Hindlimb muscle (tissue), 1 donor: ENCODE measurements at regions not wholly inside any gene's neighbourhood (a gene's known extent, or its start where the extent isn't known, plus 50 kb on each side); places are given as distances from the start of the nearest gene placed in this dataset.

Experiments
- DNase-seq: peaks from one replicate; pipeline ENCODE4 v3.0.0-alpha.2; 2013

DNA sequence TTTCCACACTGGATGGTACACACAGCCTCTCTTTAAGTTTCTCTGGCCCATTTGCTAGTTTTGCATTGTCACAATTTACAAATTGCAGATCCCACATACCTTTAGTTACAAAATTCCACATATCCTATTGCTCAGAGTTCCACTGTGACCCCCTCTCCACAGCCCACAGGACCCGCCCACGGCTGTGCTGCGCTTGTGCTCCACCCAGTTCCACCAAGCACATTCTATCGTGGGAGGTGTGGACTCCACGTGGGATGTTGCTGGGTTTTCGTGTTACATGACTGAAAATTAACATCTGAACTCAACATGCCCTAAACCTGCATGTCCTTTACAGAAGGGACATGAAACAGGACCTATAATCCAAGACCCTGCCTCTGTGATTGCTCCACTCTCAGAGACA lies 423.0 kb downstream of the IRS2 start:
- no peak for DNase-seq

DNA sequence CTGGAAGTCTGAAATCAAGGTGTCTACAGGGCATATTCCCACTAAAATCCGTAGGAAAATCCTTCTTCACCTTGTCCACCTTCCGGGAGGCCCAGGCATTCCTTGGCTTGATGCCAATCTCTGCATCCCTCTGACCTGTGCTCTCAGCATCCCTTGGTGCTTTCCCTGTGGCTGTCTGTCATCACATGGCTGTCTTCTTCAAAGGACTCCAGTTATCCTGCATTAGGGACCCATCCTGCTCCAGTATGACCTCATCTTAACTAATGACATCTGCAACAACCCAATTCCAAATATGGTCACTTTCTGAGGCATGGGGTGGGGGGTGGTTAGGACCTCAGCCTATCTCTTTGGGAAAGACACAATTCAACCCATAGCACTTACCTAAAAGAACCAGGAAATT lies 423.8 kb downstream of the IRS2 start:
- no peak for DNase-seq

DNA sequence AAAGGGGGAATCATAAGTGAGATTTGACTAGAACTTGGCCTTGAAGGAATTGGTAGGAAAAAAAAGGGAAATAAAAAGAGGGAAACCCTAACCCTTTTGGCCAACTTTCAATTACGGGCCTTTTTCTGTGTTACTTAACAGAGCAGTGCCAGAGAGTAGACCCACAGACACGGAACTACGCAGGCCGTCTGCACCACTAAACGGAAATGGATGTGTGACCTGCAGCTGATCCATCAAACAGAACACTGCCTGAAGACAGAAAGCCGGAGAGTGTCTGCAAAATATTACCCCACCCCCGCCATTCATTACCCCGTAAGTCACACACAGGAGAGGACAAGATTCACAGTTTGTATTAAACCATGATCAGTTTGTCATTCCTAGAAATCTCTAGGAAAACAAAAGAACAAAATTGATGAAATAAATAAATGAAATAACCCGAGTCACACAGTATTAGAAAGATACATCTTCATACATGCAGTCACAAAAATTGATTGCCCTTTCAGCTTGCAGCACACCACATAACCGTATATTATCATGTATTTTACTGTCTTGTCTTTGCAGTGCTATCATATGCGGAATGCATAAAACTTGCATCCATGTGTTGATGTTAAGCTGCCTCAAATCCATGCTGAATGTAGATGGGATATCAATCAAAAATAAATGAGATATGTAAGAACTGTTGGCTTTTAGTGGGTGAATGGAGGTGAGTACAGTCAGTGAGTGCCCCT lies 424.7 kb downstream of the IRS2 start:
- DNase-seq: no peak

DNA sequence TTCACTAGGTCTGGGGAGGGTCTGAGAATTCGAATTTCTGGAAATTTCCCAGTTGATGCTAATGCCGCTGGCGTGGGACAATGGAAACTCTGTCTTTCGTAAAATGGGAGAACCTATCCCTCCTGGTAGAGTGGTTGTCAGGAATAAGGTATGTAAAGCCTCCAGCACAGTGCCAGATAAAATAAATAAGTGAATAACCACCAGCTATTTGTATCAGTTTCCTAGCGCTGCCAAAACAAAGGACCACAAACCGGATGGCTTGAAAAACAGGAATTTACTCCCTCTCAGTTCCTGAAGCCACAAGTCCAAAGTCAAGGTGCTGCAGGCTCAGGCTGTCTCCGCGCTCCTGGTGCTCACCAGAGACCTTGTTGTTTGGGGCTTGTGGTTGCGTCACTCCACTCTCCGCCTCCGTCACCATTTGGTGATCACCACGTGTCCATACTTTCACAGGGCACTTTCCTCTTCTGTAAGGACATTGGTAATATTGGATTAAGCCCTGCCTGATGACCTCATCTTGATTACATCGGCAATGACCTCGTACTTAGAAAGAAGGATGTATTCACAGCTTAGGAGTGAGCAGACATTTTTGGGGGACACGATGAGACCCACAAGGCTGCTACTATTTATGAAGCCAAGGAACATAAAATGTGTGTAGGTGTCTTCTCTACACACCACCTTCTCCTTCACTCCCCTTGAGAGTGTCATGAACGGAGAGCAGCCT lies 428.5 kb downstream of the IRS2 start:
- no peak for DNase-seq

DNA sequence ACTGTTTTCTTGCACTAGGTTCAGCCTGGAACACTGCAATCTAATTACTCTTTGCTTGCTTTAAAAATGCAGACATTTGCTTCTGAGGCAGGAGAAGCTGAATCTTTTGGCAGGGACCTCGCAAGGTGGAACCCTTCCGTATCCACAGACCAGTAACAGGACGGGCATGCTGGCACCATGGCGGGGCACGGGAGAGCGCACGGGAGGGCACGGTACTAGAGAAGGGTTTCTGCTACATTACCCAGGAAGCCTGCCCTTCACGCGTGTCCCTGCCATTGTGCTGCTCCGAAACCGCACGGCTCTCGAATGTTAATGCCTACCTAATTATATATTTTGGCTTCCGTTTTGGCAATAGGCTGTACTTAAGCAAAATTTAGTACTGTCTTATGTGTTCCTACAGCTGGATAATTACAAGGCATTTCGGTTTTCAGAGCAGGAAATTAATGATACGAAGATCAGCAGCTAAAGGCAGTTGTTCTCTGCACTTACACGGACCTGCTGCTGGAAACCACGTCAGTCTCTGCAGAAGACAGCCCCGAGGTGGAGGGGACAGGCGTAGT lies 430.4 kb downstream of the IRS2 start:
- DNase-seq: no peak

DNA sequence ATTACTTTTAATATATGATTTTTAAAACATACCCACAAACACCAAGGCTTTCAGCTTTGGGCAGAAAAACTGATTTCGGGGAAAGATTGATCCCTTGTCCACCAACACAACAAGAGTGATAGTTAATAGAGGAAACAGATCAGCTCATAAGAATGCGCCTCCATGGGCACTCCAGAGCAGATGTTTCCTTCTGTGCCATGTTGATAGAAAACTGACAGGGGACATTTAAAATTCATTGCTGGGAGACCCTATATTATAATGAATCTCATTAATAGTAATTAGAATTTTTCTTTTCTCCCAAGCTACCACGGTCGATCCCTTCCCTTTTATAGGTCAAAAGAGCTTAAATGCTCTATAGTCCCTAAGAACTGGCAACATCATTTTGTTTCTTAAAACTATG lies 431.2 kb downstream of the IRS2 start:
- DNase-seq: no peak

DNA sequence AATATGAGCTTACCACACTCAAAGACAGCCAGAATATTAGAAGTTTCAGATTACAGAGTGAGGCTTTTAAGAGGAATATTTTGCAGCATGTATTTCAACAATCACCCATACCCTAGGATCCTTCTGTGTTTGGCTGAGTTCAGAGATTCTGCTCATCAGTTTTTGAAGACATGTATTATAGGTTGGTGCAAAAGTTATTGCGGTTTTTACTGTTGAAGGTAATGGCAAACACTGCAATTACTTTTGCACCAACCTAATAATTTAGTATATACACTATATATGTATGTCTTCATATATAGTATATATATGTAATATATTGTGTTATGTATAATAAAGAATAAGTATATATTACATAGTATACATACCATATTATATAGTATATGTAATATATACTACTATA lies 435.1 kb downstream of the IRS2 start:
- no peak for DNase-seq

DNA sequence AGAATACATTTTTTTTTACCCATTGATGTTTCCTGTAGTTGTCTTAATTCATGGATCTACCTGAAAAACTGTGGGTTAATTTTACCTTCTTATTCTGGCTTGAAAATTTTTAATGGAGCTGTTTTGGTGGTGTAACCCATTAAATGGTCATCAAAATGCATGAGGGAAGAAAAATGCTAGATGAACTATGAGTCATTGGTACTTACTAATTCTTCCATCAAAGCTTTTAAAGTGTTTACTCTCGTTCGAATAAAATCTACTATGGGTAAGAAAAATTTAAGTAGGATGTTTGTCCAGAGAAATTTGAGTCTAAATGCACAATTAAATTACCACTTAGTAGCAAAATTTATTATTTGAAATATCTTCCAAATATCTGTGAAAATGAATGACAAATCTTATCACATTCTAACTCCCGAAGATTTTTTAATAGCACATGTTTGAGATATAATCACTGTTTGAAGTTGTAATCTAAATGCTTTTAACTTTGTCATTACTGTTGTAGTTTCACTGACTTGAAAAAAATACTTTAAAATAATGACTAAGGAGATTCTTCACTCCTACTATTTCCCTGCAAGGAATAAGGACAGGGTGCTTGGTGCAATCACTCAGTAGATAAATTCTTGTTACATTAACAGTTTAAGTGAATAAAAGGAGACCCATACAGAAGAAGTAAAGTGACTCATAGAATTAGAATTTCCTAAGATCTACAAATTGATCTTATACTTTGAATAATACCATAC lies 437.7 kb downstream of the IRS2 start:
- no peak for DNase-seq

DNA sequence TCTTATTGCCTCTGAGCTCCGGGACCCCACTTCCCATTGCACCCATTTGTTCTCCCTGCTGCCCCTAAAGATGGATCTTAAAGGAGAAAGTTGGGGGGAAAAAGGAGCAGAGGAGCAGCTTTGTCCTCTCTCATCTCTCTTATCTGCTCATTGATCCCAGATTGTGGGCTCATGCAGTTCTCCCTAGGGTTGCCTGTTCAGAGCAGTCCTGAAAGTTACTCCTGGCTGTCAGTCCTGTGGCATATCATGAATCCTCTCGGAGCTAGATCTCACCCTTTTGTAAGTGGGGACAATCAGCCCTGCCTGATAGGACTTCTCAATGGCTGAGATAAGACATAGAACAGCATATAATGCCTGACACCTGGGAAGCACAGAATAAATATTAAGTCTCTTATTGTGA lies 440.3 kb downstream of the IRS2 start:
- no peak for DNase-seq

DNA sequence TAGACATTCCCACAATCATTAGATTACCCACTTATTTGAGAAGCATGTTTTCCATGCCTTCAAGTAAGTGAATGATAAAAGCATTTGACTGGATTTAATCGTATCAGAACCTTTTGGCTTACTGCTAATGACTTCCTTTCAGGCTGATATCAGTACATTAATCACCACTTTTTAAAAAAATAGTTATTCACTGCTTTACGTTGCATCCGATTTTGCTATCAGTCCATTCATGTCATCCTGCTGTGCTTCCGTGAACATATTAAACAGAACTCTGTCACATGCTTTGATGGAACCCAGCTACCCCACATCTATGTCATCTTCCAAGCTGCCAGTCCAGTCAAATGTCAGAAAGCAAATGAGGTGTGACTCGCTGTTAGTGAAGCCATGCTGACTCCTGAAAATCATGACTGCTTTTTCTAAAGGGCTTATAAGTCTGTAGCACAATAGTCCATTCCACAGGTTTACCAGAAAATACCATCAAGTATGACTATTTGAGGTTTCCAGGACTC lies 440.9 kb downstream of the IRS2 start:
- DNase-seq: no peak

DNA sequence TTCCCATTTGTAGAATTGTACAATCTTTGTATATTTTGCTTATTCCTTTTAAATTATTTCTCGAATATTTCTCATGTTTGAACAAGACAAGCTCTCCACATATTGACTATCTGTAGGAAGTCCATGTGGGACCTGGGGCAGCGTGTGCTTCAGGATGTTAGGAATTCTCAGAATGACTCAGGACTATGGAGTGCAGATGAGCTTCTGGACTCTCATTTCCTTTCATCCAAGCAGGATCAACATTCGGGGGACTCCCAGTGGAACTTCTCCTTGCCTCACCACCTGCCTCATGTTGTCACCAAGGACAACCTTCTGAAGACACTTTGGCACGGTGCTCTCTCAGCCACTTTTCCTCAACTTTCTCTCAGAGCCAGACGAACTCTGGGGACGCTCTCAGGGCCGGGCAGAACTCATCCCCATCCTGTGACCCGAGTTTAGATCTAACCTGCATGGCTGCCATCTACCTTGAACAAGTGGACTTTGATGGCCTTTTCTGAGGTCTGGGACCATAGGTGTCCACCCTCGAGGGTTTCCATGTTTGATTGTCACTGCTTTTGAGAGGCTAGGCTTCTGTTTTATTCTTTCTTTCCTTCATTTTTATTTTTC lies 441.7 kb downstream of the IRS2 start:
- no peak for DNase-seq

DNA sequence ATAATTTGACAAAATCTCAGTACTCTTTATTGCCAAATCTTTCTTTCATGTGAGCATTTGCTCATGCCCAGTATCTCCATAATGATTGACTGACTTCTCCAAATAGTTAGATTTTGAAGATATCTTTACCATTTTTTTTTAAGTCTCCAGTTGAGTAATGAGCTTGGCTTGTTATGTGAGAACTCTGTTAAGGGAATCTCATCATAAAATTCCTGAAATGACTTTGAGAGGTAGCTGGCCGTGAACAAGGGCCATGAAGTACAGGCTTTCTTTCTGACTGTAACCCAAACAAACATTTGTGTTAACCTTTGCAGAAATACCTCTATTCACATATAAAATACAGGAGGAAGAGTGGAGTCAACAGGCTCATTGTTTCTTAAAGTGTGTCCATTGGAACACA lies 449.7 kb downstream of the IRS2 start:
- no peak for DNase-seq

DNA sequence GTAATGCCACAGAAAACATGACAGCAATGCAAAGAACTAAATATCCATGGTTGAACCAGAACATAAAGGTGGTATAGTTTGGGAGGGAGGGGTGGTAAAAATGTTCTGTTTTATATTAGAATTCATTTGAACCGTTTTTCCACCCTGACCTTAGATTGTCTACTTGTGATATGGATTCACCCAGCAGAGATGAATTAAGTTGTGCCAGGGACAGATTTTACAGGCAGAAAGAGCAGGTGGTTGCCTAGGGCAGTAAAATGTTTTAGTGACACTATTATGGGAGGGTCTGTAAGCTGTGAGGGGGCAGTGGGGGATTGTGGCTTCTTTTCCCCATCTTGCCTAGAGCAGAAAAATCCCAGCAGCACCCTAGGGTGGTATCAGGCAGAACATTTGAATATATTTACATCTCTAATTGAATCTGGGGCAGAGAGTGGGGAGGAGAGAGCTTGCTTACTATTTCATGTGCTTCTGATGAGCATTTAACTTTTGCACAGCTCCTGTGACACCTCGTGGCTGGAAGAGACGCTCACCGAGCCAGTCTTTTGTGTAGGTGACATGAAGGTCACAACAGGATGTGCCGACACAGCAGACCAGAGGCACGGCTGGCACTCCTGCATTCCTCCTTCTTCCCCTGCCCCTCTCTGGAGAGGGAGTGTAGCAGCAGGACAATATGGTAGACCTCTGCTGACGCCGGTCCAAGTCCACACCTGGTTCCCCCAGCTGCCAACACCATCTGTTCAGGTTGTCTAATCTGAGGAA lies 452.3 kb downstream of the IRS2 start:
- no peak for DNase-seq

DNA sequence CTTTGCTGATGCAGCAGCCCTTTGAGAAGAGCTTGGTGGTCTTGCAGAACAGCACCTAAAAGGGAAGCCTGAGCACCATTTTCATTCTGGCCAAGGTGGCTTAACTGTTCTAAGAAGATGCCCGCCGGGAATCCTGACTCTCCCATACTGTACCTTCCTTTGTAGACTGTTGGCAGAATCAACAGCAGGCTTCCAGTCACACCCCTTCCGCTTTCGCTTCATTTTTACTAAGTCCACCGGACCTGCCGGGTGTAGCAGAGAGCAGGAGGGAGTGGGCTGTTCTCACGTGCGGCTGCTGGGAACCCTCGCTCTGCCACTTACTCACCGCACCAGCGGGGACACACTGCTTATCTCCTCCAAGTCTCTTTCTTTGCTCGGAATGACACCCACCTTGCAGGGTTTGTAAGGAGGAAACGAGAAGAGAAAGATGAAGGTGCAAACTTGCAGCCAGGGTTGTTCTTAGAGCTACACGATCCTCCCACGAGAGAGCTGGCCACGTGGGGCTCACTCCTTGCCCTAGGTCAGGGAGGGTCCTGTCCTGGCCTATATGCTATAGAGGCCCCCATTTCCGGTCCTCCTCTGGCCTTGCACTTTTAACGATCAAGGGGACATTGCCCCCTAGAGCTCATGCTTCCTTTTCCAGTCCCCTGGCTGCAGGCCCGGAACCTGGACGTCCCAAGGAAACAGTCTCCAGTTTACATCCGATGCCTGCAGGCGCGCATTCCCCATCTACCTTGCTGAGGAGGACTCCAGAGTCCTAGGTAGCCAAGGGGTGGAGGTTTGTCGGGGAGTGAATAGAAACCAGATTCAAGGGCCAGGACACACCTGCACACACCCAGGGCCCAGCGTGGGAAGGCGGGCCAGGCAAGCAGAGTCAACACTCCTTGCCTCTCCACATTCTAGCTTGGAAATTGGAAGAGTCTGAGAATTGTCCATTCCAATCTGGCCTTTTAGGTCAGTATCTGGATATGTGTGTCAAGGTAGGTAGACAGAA lies 453.6 kb downstream of the IRS2 start:
- no peak for DNase-seq

DNA sequence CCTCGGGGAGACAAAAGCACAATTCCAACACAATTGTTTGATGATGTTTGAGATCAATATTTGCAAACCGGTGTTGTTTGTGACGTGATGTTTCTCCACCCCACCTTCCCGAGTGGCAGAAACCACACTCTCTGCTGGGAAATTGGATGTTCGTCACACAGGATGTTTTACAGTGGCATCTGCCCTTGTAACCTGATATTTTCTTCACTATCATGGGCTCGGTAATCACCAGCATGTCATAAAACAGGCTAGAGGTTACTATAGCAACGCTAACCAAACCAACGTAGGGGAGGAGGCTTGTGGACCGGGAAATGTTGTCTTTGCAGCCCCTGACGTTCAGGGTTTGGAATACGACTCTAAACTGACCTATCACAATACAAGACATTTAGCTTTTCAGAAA lies 454.5 kb downstream of the IRS2 start:
- DNase-seq: no peak

DNA sequence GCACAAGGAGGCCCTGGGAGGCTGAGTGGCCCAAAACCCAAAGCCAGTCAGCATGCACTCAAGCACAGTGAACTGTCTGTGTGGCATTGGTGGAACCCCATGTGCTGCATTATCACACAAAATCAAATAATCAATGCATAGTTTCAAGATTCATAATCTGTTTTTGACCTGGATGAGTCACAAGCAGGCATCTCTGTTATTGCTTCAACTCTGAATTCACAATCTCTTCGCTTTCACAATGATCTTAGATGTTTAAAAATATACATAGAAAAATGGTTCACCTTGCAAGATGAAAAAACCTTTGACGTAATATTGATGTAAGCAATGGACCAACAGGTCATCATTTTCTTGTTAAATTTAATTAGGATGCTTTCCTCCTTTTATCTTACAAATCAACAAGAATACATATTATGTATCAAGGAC lies 455.4 kb downstream of the IRS2 start:
- DNase-seq: no peak

DNA sequence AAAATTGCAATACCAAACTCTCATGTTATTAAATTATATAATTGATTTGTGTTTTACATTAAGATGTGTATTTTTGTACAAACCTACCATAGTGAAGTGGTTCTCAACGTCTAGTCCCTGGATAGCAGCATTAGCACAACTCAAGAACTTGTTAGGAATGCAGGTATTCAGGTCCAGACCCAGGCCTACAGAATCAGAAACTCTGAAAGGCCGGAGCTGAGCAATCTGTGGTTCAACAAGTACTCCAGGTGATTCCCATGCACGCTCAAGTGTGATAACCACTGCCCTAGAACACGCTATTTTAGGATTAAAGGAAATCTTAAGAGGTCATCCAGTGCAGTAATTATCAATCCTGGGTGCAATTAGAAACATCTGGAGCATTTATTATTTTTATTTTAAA lies 456.3 kb downstream of the IRS2 start:
- DNase-seq: no peak

DNA sequence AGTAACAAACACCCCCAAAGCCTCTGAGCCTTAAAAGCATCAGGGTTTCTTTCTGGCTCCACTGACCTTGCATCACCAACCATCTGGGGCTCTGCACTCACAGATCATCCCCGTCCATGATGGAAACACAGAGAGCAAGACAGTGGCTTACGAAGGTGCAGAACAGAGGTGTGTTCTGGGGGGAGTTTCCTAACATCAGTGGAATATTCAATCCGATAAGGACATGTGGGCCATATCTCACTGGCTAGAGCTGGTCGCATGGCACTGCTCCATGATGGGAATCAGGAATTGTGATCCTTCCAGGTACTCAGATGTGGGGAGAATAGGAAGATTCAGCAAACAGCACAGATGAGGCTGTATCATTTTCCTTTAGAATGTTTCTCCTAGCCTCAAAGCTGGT lies 457.2 kb downstream of the IRS2 start:
- no peak for DNase-seq

DNA sequence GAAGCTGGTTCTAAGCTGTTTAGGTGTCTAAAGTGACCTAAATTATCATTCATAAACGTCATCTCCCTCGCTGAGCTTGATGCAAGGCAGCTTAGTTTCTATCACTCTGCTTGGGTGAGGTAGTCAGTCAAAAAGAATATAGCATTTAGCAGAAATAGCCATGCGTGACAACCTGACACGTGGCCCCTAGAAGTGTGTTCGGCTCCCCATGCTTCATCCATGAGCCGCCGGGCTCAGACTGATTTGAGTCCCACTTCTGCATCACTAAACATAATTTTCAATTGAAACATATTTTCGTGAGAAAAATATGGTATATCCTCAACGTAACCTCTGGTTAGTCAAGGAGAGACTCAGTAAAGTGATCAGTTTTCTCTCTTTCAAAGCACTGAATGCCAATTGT lies 459.8 kb downstream of the IRS2 start:
- no peak for DNase-seq

DNA sequence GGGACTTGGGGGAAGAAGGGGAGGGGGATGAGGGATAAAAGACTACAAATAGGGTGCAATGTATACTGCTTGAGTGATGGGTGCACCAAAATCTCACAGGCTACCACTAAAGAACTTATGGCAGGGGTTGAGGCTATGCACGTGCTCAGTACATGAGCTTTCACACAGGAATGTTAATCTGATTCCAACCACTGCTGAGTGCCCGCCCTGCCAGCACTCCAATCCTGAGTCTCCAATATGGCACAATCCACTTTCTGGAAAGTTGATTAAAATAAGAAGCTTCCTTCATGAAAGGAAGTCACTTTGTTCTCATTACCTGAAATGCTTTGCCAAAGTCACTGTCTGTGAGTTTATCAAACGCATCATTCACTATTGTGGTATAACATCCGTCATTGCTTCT lies 463.0 kb downstream of the IRS2 start:
- no peak for DNase-seq
